HepG2 (cell line): ENCODE measurements at regions not wholly inside any gene's neighbourhood (a gene's known extent, or its start where the extent isn't known, plus 50 kb on each side); places are given as distances from the start of the nearest gene placed in this dataset.

Experiments used
- CEBPB ChIP-seq: IDR thresholded peaks from 2 replicates; pipeline ENCODE4 v1.6.1; 2011; ENCODE audit warnings: low read depth, low read length, improper control_type of control experiment, borderline replicate concordance
- EEA1 ChIP-seq: sonication (generic); formaldehyde crosslinking; IDR thresholded peaks from 2 replicates; pipeline ENCODE4 v1.5.1; 2020; ENCODE audit warnings: mild to moderate bottlenecking, missing genetic modification reagents, borderline replicate concordance
- ELF3 ChIP-seq: IDR thresholded peaks from 2 replicates; pipeline ENCODE4 v1.6.1; 2016; ENCODE audit warnings: missing genetic modification reagents, missing compliant biosample characterization
- FIP1L1 ChIP-seq: fragments of 200-400 bp; formaldehyde crosslinking; IDR thresholded peaks from 2 replicates; pipeline ENCODE4 v1.6.1; 2018; ENCODE audit warnings: low read depth, mild to moderate bottlenecking, low read length, moderate library complexity, borderline replicate concordance; ENCODE audit not compliant: insufficient read depth
- GTF3A ChIP-seq: sonication (generic); formaldehyde crosslinking; conservative IDR thresholded peaks from 2 replicates; pipeline ENCODE4 v1.4.0; 2020; ENCODE audit warnings: mild to moderate bottlenecking, missing genetic modification reagents
- HDAC2 ChIP-seq: sonication (generic); formaldehyde crosslinking; IDR thresholded peaks from 2 replicates; pipeline ENCODE4 v1.4.0; 2020; ENCODE audit warnings: missing genetic modification reagents
- KMT2A ChIP-seq: sonication (generic); formaldehyde crosslinking; IDR thresholded peaks from 2 replicates; pipeline ENCODE4 v1.4.0; 2020; ENCODE audit warnings: missing genetic modification reagents
- MBD4 ChIP-seq: IDR thresholded peaks from 2 replicates; pipeline ENCODE4 v1.6.1; 2012; ENCODE audit warnings: low read length, inconsistent platforms, borderline replicate concordance
- SALL2 ChIP-seq: sonication (generic); formaldehyde crosslinking; IDR thresholded peaks from 2 replicates; pipeline ENCODE4 v1.8.1; 2023; ENCODE audit warnings: mild to moderate bottlenecking, missing genetic modification reagents, inconsistent platforms
- SAP130 ChIP-seq: IDR thresholded peaks from 2 replicates; pipeline ENCODE4 v1.6.1; 2016; ENCODE audit warnings: low read depth
- SIX4 ChIP-seq: sonication (generic); formaldehyde crosslinking; IDR thresholded peaks from 2 replicates; pipeline ENCODE4 v1.4.0; 2020; ENCODE audit warnings: missing genetic modification reagents
- SP4 ChIP-seq: sonication (generic); formaldehyde crosslinking; IDR thresholded peaks from 2 replicates; pipeline ENCODE4 v1.8.1; 2023; ENCODE audit warnings: mild to moderate bottlenecking, missing genetic modification reagents
- ZNF44 ChIP-seq: sonication (generic); formaldehyde crosslinking; IDR thresholded peaks from 2 replicates; pipeline ENCODE4 v1.5.1; 2020; ENCODE audit warnings: mild to moderate bottlenecking, missing genetic modification reagents
- ZNF547 ChIP-seq: sonication (generic); formaldehyde crosslinking; IDR thresholded peaks from 2 replicates; pipeline ENCODE4 v1.5.1; 2020; ENCODE audit warnings: mild to moderate bottlenecking, missing genetic modification reagents
- ZNF558 ChIP-seq: sonication (generic); formaldehyde crosslinking; IDR thresholded peaks from 2 replicates; pipeline ENCODE4 v1.9.0; 2022; ENCODE audit warnings: mild to moderate bottlenecking, missing genetic modification reagents, borderline replicate concordance
- ZNF616 ChIP-seq: sonication (generic); formaldehyde crosslinking; IDR thresholded peaks from 2 replicates; pipeline ENCODE4 v1.5.0; 2020; ENCODE audit warnings: low read depth, mild to moderate bottlenecking, missing genetic modification reagents
- ZNF773 ChIP-seq: sonication (generic); formaldehyde crosslinking; IDR thresholded peaks from 2 replicates; pipeline ENCODE4 v1.4.0; 2020; ENCODE audit warnings: missing genetic modification reagents, borderline replicate concordance
- ZNF790 ChIP-seq: sonication (generic); formaldehyde crosslinking; IDR thresholded peaks from 2 replicates; pipeline ENCODE4 v1.8.0; 2022; ENCODE audit warnings: missing genetic modification reagents, mild to moderate bottlenecking, borderline replicate concordance
- ZSCAN20 ChIP-seq: sonication (generic); formaldehyde crosslinking; IDR thresholded peaks from 2 replicates; pipeline ENCODE4 v1.4.0; 2020; ENCODE audit warnings: missing genetic modification reagents, mild to moderate bottlenecking, borderline replicate concordance
- ZSCAN9 ChIP-seq: IDR thresholded peaks from 2 replicates; pipeline ENCODE4 v1.6.1; 2016; ENCODE audit warnings: borderline replicate concordance
- TF ChIP-seq, protein P1 (sequence below): sonication (generic); formaldehyde crosslinking; IDR thresholded peaks from 2 replicates; pipeline ENCODE4 v1.5.1; 2020; ENCODE audit warnings: missing genetic modification reagents, mild to moderate bottlenecking, borderline replicate concordance
- TF ChIP-seq, protein P2 (sequence below): sonication (generic); formaldehyde crosslinking; IDR thresholded peaks from 2 replicates; pipeline ENCODE4 v1.4.0; 2020; ENCODE audit warnings: missing genetic modification reagents
- TF ChIP-seq, protein P3 (sequence below): sonication (generic); formaldehyde crosslinking; IDR thresholded peaks from 2 replicates; pipeline ENCODE4 v1.8.0; 2022; ENCODE audit warnings: missing genetic modification reagents, low read depth, mild to moderate bottlenecking, borderline replicate concordance
- TF ChIP-seq, protein P4 (sequence below): sonication (generic); formaldehyde crosslinking; IDR thresholded peaks from 2 replicates; pipeline ENCODE4 v1.4.0; 2020; ENCODE audit warnings: missing genetic modification reagents
- TF ChIP-seq, protein P5 (sequence below): sonication (generic); formaldehyde crosslinking; conservative IDR thresholded peaks from 2 replicates; pipeline ENCODE4 v1.4.0; 2020; ENCODE audit warnings: missing genetic modification reagents

- TF ChIP-seq, protein P1, sequence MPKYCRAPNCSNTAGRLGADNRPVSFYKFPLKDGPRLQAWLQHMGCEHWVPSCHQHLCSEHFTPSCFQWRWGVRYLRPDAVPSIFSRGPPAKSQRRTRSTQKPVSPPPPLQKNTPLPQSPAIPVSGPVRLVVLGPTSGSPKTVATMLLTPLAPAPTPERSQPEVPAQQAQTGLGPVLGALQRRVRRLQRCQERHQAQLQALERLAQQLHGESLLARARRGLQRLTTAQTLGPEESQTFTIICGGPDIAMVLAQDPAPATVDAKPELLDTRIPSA: no peak
- TF ChIP-seq SIX4: 0 out of 2 replicates have a peak, but pooled peaks have one; percentile 47
- no peak for TF ChIP-seq EEA1
- peak; percentile 75 for TF ChIP-seq SAP130 (CRISPR knock-in tag)
- 0 out of 2 replicates have a peak, but pooled peaks have one; percentile 69 for TF ChIP-seq SALL2 (CRISPR knock-in tag)
- peak; percentile 96 for TF ChIP-seq ELF3 (CRISPR knock-in tag)
- no peak for TF ChIP-seq MBD4
- no peak for TF ChIP-seq CEBPB
- TF ChIP-seq ZNF547 (CRISPR knock-in tag): no peak
- TF ChIP-seq, protein P2, sequence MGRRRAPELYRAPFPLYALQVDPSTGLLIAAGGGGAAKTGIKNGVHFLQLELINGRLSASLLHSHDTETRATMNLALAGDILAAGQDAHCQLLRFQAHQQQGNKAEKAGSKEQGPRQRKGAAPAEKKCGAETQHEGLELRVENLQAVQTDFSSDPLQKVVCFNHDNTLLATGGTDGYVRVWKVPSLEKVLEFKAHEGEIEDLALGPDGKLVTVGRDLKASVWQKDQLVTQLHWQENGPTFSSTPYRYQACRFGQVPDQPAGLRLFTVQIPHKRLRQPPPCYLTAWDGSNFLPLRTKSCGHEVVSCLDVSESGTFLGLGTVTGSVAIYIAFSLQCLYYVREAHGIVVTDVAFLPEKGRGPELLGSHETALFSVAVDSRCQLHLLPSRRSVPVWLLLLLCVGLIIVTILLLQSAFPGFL: no peak
- TF ChIP-seq, protein P3, sequence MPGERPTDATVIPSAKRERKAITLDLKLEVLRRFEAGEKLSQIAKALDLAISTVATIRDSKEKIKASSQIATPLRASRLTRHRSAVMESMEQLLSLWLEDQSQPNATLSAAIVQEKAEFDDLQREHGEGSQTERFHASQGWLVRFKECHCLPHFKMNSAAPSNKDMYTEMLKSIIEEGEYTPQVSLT (CRISPR knock-in tag): no peak
- no peak for TF ChIP-seq ZSCAN9 (CRISPR knock-in tag)
- peak; percentile 71; the same call in 1 of the 2 replicates for TF ChIP-seq ZSCAN20 (CRISPR knock-in tag)
- peak; percentile 86 for TF ChIP-seq HDAC2 (CRISPR knock-in tag)
- no peak for TF ChIP-seq ZNF790 (CRISPR knock-in tag)
- no peak for TF ChIP-seq ZNF616
- TF ChIP-seq GTF3A: no peak
- TF ChIP-seq ZNF773 (CRISPR knock-in tag): no peak
- TF ChIP-seq, protein P4, sequence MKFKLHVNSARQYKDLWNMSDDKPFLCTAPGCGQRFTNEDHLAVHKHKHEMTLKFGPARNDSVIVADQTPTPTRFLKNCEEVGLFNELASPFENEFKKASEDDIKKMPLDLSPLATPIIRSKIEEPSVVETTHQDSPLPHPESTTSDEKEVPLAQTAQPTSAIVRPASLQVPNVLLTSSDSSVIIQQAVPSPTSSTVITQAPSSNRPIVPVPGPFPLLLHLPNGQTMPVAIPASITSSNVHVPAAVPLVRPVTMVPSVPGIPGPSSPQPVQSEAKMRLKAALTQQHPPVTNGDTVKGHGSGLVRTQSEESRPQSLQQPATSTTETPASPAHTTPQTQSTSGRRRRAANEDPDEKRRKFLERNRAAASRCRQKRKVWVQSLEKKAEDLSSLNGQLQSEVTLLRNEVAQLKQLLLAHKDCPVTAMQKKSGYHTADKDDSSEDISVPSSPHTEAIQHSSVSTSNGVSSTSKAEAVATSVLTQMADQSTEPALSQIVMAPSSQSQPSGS (CRISPR knock-in tag): peak; percentile 77
- TF ChIP-seq KMT2A: 0 out of 2 replicates have a peak, but pooled peaks have one; percentile 20
- no peak for TF ChIP-seq ZNF44 (CRISPR knock-in tag)
- no peak; the same call in 1 of the 2 replicates for TF ChIP-seq SP4 (CRISPR knock-in tag)
- no peak for TF ChIP-seq FIP1L1
- TF ChIP-seq, protein P5, sequence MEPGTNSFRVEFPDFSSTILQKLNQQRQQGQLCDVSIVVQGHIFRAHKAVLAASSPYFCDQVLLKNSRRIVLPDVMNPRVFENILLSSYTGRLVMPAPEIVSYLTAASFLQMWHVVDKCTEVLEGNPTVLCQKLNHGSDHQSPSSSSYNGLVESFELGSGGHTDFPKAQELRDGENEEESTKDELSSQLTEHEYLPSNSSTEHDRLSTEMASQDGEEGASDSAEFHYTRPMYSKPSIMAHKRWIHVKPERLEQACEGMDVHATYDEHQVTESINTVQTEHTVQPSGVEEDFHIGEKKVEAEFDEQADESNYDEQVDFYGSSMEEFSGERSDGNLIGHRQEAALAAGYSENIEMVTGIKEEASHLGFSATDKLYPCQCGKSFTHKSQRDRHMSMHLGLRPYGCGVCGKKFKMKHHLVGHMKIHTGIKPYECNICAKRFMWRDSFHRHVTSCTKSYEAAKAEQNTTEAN (CRISPR knock-in tag): peak; percentile 83
- TF ChIP-seq ZNF558: peak; percentile 46; the same call in 1 of the 2 replicates
Observed at GRCh38 chr20:12928755-12929401, 79.9 kb upstream of the SPTLC3 start (continued).
